Liver (tissue), 8 donors: ENCODE measurements at regions not wholly inside any gene's neighbourhood (a gene's known extent, or its start where the extent isn't known, plus 50 kb on each side); places are given as distances from the start of the nearest gene placed in this dataset.

Experiments used
- DNase-seq: peaks from one replicate; pipeline ENCODE4 v3.0.0-alpha.2; 2017; ENCODE audit warnings: low spot score
- H3K27ac ChIP-seq, 2 donors: one replicate each; pipeline ENCODE4 v1.7.0; 2013; ENCODE audit warnings: inconsistent platforms in 2 of 2, low read length in 2 of 2, control low read depth in 1 of 2, low read depth in 1 of 2, mild to moderate bottlenecking in 1 of 2
- H3K27me3 ChIP-seq, 4 donors: one replicate each; pipeline versions ENCODE4 v1.6.1 to v1.7.0; 2013; ENCODE audit warnings: low read length in 3 of 4, inconsistent platforms in 1 of 4, mild to moderate bottlenecking in 1 of 4, moderate library complexity in 1 of 4; ENCODE audit not compliant: control insufficient read depth in 4 of 4, insufficient read depth in 4 of 4
- H3K36me3 ChIP-seq, 4 donors: one replicate each; pipeline versions ENCODE4 v1.6.1 to v1.7.0; 2013; ENCODE audit warnings: low read length in 3 of 4, mild to moderate bottlenecking in 3 of 4, low read depth in 1 of 4, moderate library complexity in 1 of 4; ENCODE audit not compliant: control insufficient read depth in 4 of 4, insufficient read depth in 3 of 4
- H3K4me1 ChIP-seq, 4 donors: one replicate each; pipeline versions ENCODE4 v1.6.1 to v1.7.0; 2013; ENCODE audit warnings: low read length in 3 of 4, mild to moderate bottlenecking in 3 of 4, moderate library complexity in 1 of 4; ENCODE audit not compliant: control insufficient read depth in 4 of 4, insufficient read depth in 4 of 4
- H3K4me3 ChIP-seq, 3 donors: one replicate each; pipeline versions ENCODE4 v1.6.1 to v1.7.0; 2013; ENCODE audit warnings: low read length in 3 of 3, control low read depth in 1 of 3, low read depth in 1 of 3, mild to moderate bottlenecking in 1 of 3
- H3K9ac ChIP-seq, 2 donors: one replicate each; pipeline ENCODE4 v1.7.0; 2013; ENCODE audit warnings: low read length in 2 of 2, mild to moderate bottlenecking in 2 of 2, moderate library complexity in 2 of 2, control low read depth in 1 of 2, low read depth in 1 of 2
- H3K9me3 ChIP-seq, 4 donors: one replicate each; pipeline versions ENCODE4 v1.6.1 to v1.7.0; 2013; ENCODE audit warnings: low read length in 3 of 4; ENCODE audit not compliant: control insufficient read depth in 4 of 4
- EGR1 ChIP-seq, 2 donors: IDR thresholded peaks; 2 replicates each; pipeline ENCODE4 v1.6.1; 2016 to 2018; ENCODE audit warnings: antibody characterized with exemption in 2 of 2, low read depth in 2 of 2
- FOXA1 ChIP-seq: IDR thresholded peaks from 2 replicates; pipeline ENCODE4 v1.6.1; 2016; ENCODE audit warnings: antibody characterized with exemption
- FOXA2 ChIP-seq: IDR thresholded peaks from 2 replicates; pipeline ENCODE4 v1.6.1; 2016; ENCODE audit warnings: antibody characterized with exemption
- GABPA ChIP-seq, 2 donors: IDR thresholded peaks in 1 of 2; conservative IDR thresholded peaks in 1 of 2; 2 replicates each; pipeline ENCODE4 v1.6.1; 2016; ENCODE audit warnings: antibody characterized with exemption in 2 of 2, mild to moderate bottlenecking in 1 of 2, moderate library complexity in 1 of 2
- HNF4A ChIP-seq, 2 donors: conservative IDR thresholded peaks; 2 replicates each; pipeline ENCODE4 v1.6.1; 2016; ENCODE audit warnings: antibody characterized with exemption in 2 of 2, mild to moderate bottlenecking in 2 of 2
- HNF4G ChIP-seq: IDR thresholded peaks from 2 replicates; pipeline ENCODE4 v1.6.1; 2016; ENCODE audit warnings: antibody characterized with exemption
- JUND ChIP-seq, 2 donors: IDR thresholded peaks; 2 replicates each; pipeline ENCODE4 v1.6.1; 2016; ENCODE audit warnings: antibody characterized with exemption in 2 of 2
- NR2F2 ChIP-seq: IDR thresholded peaks from 2 replicates; pipeline ENCODE4 v1.6.1; 2016; ENCODE audit warnings: antibody characterized with exemption
- RAD21 ChIP-seq, 2 donors: IDR thresholded peaks; 2 replicates each; pipeline ENCODE4 v1.6.1; 2016; ENCODE audit warnings: antibody characterized with exemption in 2 of 2, mild to moderate bottlenecking in 2 of 2
- RXRA ChIP-seq, 2 donors: IDR thresholded peaks; 2 replicates each; pipeline ENCODE4 v1.6.1; 2017 to 2018; ENCODE audit warnings: antibody characterized with exemption in 2 of 2, mild to moderate bottlenecking in 1 of 2
- SP1 ChIP-seq: IDR thresholded peaks from 2 replicates; pipeline ENCODE4 v1.6.1; 2018; ENCODE audit warnings: antibody characterized with exemption, mild to moderate bottlenecking
- TAF1 ChIP-seq: conservative IDR thresholded peaks from 2 replicates; pipeline ENCODE4 v1.6.1; 2016; ENCODE audit warnings: antibody characterized with exemption, mild to moderate bottlenecking
- YY1 ChIP-seq: IDR thresholded peaks from 2 replicates; pipeline ENCODE4 v1.6.1; 2016; ENCODE audit warnings: antibody characterized with exemption, mild to moderate bottlenecking
- WGBS: extraction: QIAGEN DNeasy Blood & Tissue Kit; methylation state at CpG from one replicate; pipeline ENCODE4 v1.1.7; 2013; 5-methylcytosine and 5-hydroxymethylcytosine counted together
- TF ChIP-seq, protein P1 (sequence below): IDR thresholded peaks from 2 replicates; pipeline ENCODE4 v1.6.1; 2016; ENCODE audit warnings: antibody characterized with exemption
- TF ChIP-seq, protein P2 (sequence below): IDR thresholded peaks from 2 replicates; pipeline ENCODE4 v1.6.1; 2016; ENCODE audit warnings: antibody characterized with exemption
- TF ChIP-seq, protein P3 (sequence below): IDR thresholded peaks from 2 replicates; pipeline ENCODE4 v1.6.1; 2016; ENCODE audit warnings: antibody characterized with exemption, mild to moderate bottlenecking
- TF ChIP-seq, protein P4 (sequence below): IDR thresholded peaks from 2 replicates; pipeline ENCODE4 v1.6.1; 2016; ENCODE audit warnings: antibody characterized with exemption
- TF ChIP-seq, protein P5 (sequence below): fragments of 150-350 bp; IDR thresholded peaks from 2 replicates; pipeline ENCODE4 v1.5.1; 2017; ENCODE audit warnings: improper control_type of control experiment, low read depth, low read length; ENCODE audit not compliant: missing input control
- donor health status: healthy.
- donor health status: healthy.
- donor health status: healthy.
- donor health status: healthy.
- donor health status: healthy.

DNA sequence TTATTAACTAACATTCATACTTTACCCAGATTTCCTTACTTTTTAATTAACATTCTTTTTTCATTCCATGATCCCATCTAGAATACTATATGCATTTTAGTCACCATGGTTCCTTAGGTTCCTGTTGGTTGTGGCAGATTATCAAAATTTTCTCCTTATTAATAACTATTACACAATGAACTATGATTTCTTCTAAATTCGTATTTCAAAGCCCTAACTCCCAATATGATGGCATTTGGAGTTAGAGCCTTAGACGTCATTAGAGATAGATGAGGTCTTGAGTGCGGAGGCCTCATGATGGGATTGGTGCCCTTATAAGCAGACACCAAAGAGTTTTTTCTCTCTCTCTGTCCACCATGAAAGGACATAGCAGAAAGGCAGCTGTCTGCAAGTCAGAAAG lies 485.4 kb downstream of the TLR4 start:
- Histone ChIP-seq H3K36me3 (no peaks in the 10 kb centered on the region), H3K4me1 (no peaks in the 10 kb centered on the region), H3K27ac (no peak overlapping the region), H3K9me3 (no peaks in the 10 kb centered on the region), H3K4me3 (no peak overlapping the region), H3K27me3 (no peaks in the 10 kb centered on the region), H3K9ac (no peak overlapping the region)
- no peak for DNase-seq
- TF ChIP-seq, protein P1, sequence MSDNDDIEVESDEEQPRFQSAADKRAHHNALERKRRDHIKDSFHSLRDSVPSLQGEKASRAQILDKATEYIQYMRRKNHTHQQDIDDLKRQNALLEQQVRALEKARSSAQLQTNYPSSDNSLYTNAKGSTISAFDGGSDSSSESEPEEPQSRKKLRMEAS, result no peak
- TF ChIP-seq YY1 (no peak), FOXA1 (no peak), JUND (IDR thresholded peaks at IDR 0.05) (no peak), EGR1 (IDR thresholded peaks at IDR 0.05; ENCODE audit: low read depth in 2 of 2) (no peak), GABPA (IDR thresholded peaks at IDR 0.05 in 1 of 2, conservative IDR thresholded peaks at IDR 0.05 in 1 of 2) (no peak), HNF4G (no peak), FOXA2 (no peak), TAF1 (no peak), NR2F2 (no peak), SP1 (no peak), HNF4A (conservative IDR thresholded peaks at IDR 0.05) (no peak), RAD21 (IDR thresholded peaks at IDR 0.05) (no peak)
- TF ChIP-seq, protein P2, sequence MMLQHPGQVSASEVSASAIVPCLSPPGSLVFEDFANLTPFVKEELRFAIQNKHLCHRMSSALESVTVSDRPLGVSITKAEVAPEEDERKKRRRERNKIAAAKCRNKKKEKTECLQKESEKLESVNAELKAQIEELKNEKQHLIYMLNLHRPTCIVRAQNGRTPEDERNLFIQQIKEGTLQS, result no peak
- TF ChIP-seq, protein P3, sequence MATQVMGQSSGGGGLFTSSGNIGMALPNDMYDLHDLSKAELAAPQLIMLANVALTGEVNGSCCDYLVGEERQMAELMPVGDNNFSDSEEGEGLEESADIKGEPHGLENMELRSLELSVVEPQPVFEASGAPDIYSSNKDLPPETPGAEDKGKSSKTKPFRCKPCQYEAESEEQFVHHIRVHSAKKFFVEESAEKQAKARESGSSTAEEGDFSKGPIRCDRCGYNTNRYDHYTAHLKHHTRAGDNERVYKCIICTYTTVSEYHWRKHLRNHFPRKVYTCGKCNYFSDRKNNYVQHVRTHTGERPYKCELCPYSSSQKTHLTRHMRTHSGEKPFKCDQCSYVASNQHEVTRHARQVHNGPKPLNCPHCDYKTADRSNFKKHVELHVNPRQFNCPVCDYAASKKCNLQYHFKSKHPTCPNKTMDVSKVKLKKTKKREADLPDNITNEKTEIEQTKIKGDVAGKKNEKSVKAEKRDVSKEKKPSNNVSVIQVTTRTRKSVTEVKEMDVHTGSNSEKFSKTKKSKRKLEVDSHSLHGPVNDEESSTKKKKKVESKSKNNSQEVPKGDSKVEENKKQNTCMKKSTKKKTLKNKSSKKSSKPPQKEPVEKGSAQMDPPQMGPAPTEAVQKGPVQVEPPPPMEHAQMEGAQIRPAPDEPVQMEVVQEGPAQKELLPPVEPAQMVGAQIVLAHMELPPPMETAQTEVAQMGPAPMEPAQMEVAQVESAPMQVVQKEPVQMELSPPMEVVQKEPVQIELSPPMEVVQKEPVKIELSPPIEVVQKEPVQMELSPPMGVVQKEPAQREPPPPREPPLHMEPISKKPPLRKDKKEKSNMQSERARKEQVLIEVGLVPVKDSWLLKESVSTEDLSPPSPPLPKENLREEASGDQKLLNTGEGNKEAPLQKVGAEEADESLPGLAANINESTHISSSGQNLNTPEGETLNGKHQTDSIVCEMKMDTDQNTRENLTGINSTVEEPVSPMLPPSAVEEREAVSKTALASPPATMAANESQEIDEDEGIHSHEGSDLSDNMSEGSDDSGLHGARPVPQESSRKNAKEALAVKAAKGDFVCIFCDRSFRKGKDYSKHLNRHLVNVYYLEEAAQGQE, result no peak
- TF ChIP-seq, protein P4, sequence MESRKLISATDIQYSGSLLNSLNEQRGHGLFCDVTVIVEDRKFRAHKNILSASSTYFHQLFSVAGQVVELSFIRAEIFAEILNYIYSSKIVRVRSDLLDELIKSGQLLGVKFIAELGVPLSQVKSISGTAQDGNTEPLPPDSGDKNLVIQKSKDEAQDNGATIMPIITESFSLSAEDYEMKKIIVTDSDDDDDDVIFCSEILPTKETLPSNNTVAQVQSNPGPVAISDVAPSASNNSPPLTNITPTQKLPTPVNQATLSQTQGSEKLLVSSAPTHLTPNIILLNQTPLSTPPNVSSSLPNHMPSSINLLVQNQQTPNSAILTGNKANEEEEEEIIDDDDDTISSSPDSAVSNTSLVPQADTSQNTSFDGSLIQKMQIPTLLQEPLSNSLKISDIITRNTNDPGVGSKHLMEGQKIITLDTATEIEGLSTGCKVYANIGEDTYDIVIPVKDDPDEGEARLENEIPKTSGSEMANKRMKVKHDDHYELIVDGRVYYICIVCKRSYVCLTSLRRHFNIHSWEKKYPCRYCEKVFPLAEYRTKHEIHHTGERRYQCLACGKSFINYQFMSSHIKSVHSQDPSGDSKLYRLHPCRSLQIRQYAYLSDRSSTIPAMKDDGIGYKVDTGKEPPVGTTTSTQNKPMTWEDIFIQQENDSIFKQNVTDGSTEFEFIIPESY, result no peak
- TF ChIP-seq, protein P5, sequence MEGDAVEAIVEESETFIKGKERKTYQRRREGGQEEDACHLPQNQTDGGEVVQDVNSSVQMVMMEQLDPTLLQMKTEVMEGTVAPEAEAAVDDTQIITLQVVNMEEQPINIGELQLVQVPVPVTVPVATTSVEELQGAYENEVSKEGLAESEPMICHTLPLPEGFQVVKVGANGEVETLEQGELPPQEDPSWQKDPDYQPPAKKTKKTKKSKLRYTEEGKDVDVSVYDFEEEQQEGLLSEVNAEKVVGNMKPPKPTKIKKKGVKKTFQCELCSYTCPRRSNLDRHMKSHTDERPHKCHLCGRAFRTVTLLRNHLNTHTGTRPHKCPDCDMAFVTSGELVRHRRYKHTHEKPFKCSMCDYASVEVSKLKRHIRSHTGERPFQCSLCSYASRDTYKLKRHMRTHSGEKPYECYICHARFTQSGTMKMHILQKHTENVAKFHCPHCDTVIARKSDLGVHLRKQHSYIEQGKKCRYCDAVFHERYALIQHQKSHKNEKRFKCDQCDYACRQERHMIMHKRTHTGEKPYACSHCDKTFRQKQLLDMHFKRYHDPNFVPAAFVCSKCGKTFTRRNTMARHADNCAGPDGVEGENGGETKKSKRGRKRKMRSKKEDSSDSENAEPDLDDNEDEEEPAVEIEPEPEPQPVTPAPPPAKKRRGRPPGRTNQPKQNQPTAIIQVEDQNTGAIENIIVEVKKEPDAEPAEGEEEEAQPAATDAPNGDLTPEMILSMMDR, result no peak
- WGBS, result 78% methylated on average over 3 of the region's 3 CpGs

DNA sequence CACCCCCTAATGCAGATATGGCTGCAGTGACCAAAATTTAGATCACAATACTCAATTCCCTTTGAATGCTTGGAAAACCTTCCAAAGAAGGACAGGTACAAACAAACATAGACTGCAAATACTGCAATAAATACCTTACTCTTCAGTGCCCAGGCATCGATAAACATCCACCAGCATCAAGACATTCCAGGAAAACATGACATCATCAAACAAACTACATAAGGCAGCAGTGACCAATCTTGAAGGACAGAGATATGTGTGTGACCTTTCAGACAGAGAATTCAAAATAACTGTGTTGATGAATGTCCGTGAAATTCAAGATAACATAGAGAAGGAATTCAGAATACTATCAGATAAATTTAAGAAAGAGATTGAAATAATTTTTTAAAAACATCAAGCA lies 488.6 kb downstream of the TLR4 start:
- Histone ChIP-seq H3K4me3 (no peak overlapping the region), H3K4me1 (no peaks in the 10 kb centered on the region), H3K27me3 (no peaks in the 10 kb centered on the region), H3K9me3 (no peaks in the 10 kb centered on the region), H3K9ac (no peak overlapping the region), H3K27ac (no peak overlapping the region), H3K36me3 (no peaks in the 10 kb centered on the region)
- no peak for DNase-seq
- 72% methylated on average over 2 of the region's 2 CpGs for WGBS
- TF ChIP-seq, protein P1, result no peak
- TF ChIP-seq, protein P5, result no peak
- TF ChIP-seq, protein P3, result no peak
- TF ChIP-seq FOXA2, result no peak
- no peak for TF ChIP-seq RXRA (IDR thresholded peaks at IDR 0.05)
- TF ChIP-seq FOXA1, result no peak
- no peak for TF ChIP-seq EGR1 (IDR thresholded peaks at IDR 0.05; ENCODE audit: low read depth in 2 of 2)
- no peak for TF ChIP-seq RAD21 (IDR thresholded peaks at IDR 0.05)
- TF ChIP-seq JUND (IDR thresholded peaks at IDR 0.05), result no peak
- no peak for TF ChIP-seq TAF1
- TF ChIP-seq YY1, result no peak
